GM12878 (cell line): ENCODE measurements at regions not wholly inside any gene's neighbourhood (a gene's known extent, or its start where the extent isn't known, plus 50 kb on each side); places are given as distances from the start of the nearest gene placed in this dataset.

Source experiments
- ATAC-seq: fragments of 200-7000 bp; cut with Tn5 transposase; 3 replicates; pipeline ENCODE4 v1.9.1; 2020; ENCODE audit warnings: mild to moderate bottlenecking, moderate library complexity
- BruUV-seq: library from RNA; stranded (reverse); fragments of 400-500 nt; replicated peaks from 2 replicates; lab custom pipeline; 2021; lab: Mats Ljungman, UMichigan
- CTCF ChIA-PET: fragments of 300-600 bp; sonication (Branson Sonifier 250); formaldehyde crosslinking; extraction: SDS; loops from one replicate; lab custom pipeline; 2021; ENCODE audit warnings: inconsistent platforms; lab: Yijun Ruan, JAX
- POLR2A ChIA-PET: fragments of 350-600 bp; formaldehyde crosslinking; extraction: SDS; loops from one replicate; lab custom pipeline; 2021; ENCODE audit warnings: inconsistent platforms; lab: Charles Lee
- RAD21 ChIA-PET: fragments of 300-600 bp; sonication (Branson Sonifier 250); formaldehyde crosslinking; loops from one replicate; lab custom pipeline; 2023; ENCODE audit warnings: antibody characterized with exemption; ENCODE audit not compliant: unreplicated experiment; lab: Charles Lee
- SMC1A ChIA-PET: fragments of 300-600 bp; sonication (Branson Sonifier 250); formaldehyde crosslinking; loops from one replicate; lab custom pipeline; 2023; ENCODE audit not compliant: unreplicated experiment, uncharacterized antibody; lab: Charles Lee
- DNase-seq: peaks from one replicate; pipeline ENCODE4 v3.0.0-alpha.2; 2011; ENCODE audit warnings: low read depth, low spot score
- FAIRE-seq: peaks from 3 replicates; lab custom pipeline; 2011; peaks lifted over from hg19 to GRCh38; lab: Jason Lieb, UNC
- H2AFZ ChIP-seq: 2 replicates; pipeline ENCODE4 v1.6.0; 2011; ENCODE audit warnings: low read depth, low read length, control low read depth; ENCODE audit not compliant: control insufficient read depth
- H3K27ac ChIP-seq: 2 replicates; pipeline ENCODE4 v1.5.1; 2011; ENCODE audit warnings: control low read depth; ENCODE audit not compliant: control insufficient read depth, insufficient read depth
- H3K27me3 ChIP-seq, 2 experiments: replicated peaks in 1 of 2; 2 replicates each; pipeline versions ENCODE4 v1.6.0 to v1.6.1; 2011; ENCODE audit warnings: low read length in 1 of 2; ENCODE audit not compliant: control insufficient read depth in 2 of 2, insufficient read depth in 2 of 2
- H3K36me3 ChIP-seq, 2 experiments: 2 replicates each; pipeline ENCODE4 v1.5.1; 2011; ENCODE audit warnings: low read length in 1 of 2; ENCODE audit not compliant: control insufficient read depth in 2 of 2, insufficient read depth in 2 of 2
- H3K4me1 ChIP-seq: 2 replicates; pipeline ENCODE4 v1.6.1; 2011; ENCODE audit warnings: mild to moderate bottlenecking, low read length, moderate library complexity, mixed read lengths; ENCODE audit not compliant: control insufficient read depth, insufficient read depth
- H3K4me2 ChIP-seq: 2 replicates; pipeline ENCODE4 v1.6.0; 2011; ENCODE audit warnings: control low read depth; ENCODE audit not compliant: control insufficient read depth, insufficient read depth
- H3K4me3 ChIP-seq: fragments of 200-600 bp; sonication (generic); 2 replicates; pipeline ENCODE4 v1.5.1; 2016
- H3K79me2 ChIP-seq: 2 replicates; pipeline ENCODE4 v1.6.0; 2011; ENCODE audit warnings: low read length; ENCODE audit not compliant: control insufficient read depth, insufficient read depth
- H3K9ac ChIP-seq: 2 replicates; pipeline ENCODE4 v1.8.0; 2011; ENCODE audit warnings: low read length, control low read depth, mixed read lengths; ENCODE audit not compliant: control insufficient read depth, insufficient read depth
- H3K9me3 ChIP-seq: replicated peaks from 3 replicates; pipeline ENCODE4 v1.5.1; 2011; ENCODE audit warnings: mild to moderate bottlenecking, low read length; ENCODE audit not compliant: control insufficient read depth, insufficient read depth
- H4K20me1 ChIP-seq: 2 replicates; pipeline ENCODE4 v1.6.0; 2011; ENCODE audit not compliant: control insufficient read depth, insufficient read depth
- CBX3 ChIP-seq: fragments of 200-600 bp; sonication (generic); IDR thresholded peaks from 2 replicates; pipeline ENCODE4 v1.6.1; 2016; ENCODE audit warnings: low read depth, borderline replicate concordance
- CBX5 ChIP-seq: sonication (generic); IDR thresholded peaks from 2 replicates; pipeline ENCODE4 v1.6.1; 2016; ENCODE audit warnings: low read depth, moderate library complexity, mild to moderate bottlenecking, inconsistent platforms
- E2F8 ChIP-seq: fragments of 450-650 bp; IDR thresholded peaks from 2 replicates; pipeline ENCODE4 v1.6.1; 2018; ENCODE audit warnings: mild to moderate bottlenecking, low read depth, moderate library complexity; ENCODE audit not compliant: partially characterized antibody
- ESRRA ChIP-seq: IDR thresholded peaks from 2 replicates; pipeline ENCODE4 v1.6.1; 2012; ENCODE audit warnings: mild to moderate bottlenecking, low read length, improper control_type of control experiment
- HCFC1 ChIP-seq: fragments of 150-350 bp; IDR thresholded peaks from 2 replicates; pipeline ENCODE4 v1.6.1; 2014; ENCODE audit warnings: low read length
- IRF3 ChIP-seq: fragments of 450-650 bp; IDR thresholded peaks from 2 replicates; pipeline ENCODE4 v1.6.1; 2014; ENCODE audit warnings: mild to moderate bottlenecking
- KAT2A ChIP-seq: conservative IDR thresholded peaks from 2 replicates; pipeline ENCODE4 v1.6.1; 2011; ENCODE audit warnings: low read depth, low read length; ENCODE audit not compliant: control insufficient read depth
- MXI1 ChIP-seq: fragments of 150-350 bp; IDR thresholded peaks from 2 replicates; pipeline ENCODE4 v1.6.1; 2011; ENCODE audit warnings: low read depth, mild to moderate bottlenecking, inconsistent platforms, low read length, improper control_type of control experiment
- NBN ChIP-seq: fragments of 450-650 bp; IDR thresholded peaks from 2 replicates; pipeline ENCODE4 v1.6.1; 2016
- NFIC ChIP-seq: IDR thresholded peaks from 2 replicates; pipeline ENCODE4 v1.6.1; 2012; ENCODE audit warnings: low read depth, mild to moderate bottlenecking, inconsistent platforms, low read length, moderate library complexity
- NR2C1 ChIP-seq: fragments of 450-650 bp; IDR thresholded peaks from 2 replicates; pipeline ENCODE4 v1.6.1; 2017; ENCODE audit warnings: antibody characterized with exemption, mild to moderate bottlenecking, moderate library complexity
- RAD21 ChIP-seq: IDR thresholded peaks from 2 replicates; pipeline ENCODE4 v1.6.1; 2011; ENCODE audit warnings: mild to moderate bottlenecking, low read depth, low read length, moderate library complexity; ENCODE audit not compliant: insufficient read depth
- RBBP5 ChIP-seq: fragments of 200-600 bp; sonication (generic); conservative IDR thresholded peaks from 2 replicates; pipeline ENCODE4 v1.6.1; 2016
- RELA ChIP-seq: fragments of 450-650 bp; IDR thresholded peaks from 2 replicates; pipeline ENCODE4 v1.8.0; 2014; ENCODE audit warnings: borderline replicate concordance; ENCODE audit not compliant: partially characterized antibody
- SREBF1 ChIP-seq: IDR thresholded peaks from 2 replicates; pipeline ENCODE4 v1.6.1; 2012; ENCODE audit warnings: mild to moderate bottlenecking, low read length
- TAF1 ChIP-seq: IDR thresholded peaks from 2 replicates; pipeline ENCODE4 v1.6.1; 2011; ENCODE audit warnings: mild to moderate bottlenecking, low read depth, low read length, borderline replicate concordance
- YBX1 ChIP-seq: fragments of 450-650 bp; IDR thresholded peaks from 2 replicates; pipeline ENCODE4 v1.6.1; 2016; ENCODE audit warnings: antibody characterized with exemption
- ZNF24 ChIP-seq: fragments of 450-650 bp; IDR thresholded peaks from 2 replicates; pipeline ENCODE4 v1.6.1; 2017; ENCODE audit warnings: antibody characterized with exemption, mild to moderate bottlenecking
- ZNF592 ChIP-seq: fragments of 450-650 bp; IDR thresholded peaks from 2 replicates; pipeline ENCODE4 v1.6.1; 2017; ENCODE audit warnings: mild to moderate bottlenecking, moderate library complexity
- WGBS: methylation state at CpG from one replicate; pipeline ENCODE4 v1.1.6; 2016; ENCODE audit warnings: low lambda C conversion rate; ENCODE audit not compliant: insufficient replicate concordance, insufficient coverage; ENCODE audit errors: missing lambda C conversion rate; 5-methylcytosine and 5-hydroxymethylcytosine counted together
- in situ Hi-C: fragments of 300-500 bp; cut with MboI; formaldehyde crosslinking; loops from 9 replicates; pipeline ENCODE4 v1.14.3; 2018; ENCODE audit warnings: mixed read lengths
- intact Hi-C: fragments of 100-400 bp; cut with micrococcal nuclease; formaldehyde crosslinking; loops from one replicate; pipeline ENCODE4 v1.14.2; 2022; ENCODE audit not compliant: unreplicated experiment

DNA sequence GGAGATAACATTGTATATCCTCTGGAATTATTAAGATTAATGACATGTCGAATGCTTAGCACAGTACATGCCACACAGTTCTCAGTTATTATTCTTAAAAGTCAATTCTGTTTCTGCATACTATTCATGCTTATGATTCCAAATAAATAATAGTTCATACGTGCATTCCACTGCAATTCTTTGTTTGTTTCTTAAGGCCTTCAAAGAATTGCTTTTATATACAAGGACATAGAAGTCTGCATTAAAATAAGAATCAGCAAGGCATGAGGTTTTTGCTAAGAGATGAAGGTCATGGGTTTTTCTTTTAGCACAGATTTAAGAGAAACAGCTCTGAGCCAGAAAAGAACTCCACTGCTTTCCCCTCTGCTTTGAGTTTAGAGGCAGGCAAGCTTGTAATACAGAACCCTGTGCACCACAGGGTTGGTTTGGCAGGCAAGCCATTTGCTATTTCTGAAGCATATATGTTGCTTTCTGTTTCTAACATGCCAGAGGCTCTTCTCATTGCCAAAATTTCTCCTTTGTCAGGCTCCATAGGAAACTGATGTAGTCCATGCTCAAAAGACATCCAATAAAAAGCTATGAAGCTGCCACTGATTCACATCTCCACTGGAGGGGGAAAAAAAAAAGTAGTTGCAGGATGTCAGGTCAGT is 420.6 kb upstream of the TYRP1 start:
- DNase-seq (no peak), FAIRE-seq (no peak), ATAC-seq (no peak)
- no peak overlapping the region for H3K27ac ChIP-seq
- RAD21 ChIA-PET, result no interaction called here
- no peaks in the 10 kb centered on the region for H3K9me3 ChIP-seq
- H3K9ac ChIP-seq, result no peak overlapping the region
- SMC1A ChIA-PET, result interaction anchor here (0.6 to 1.1 kb wide), 4 partner anchors 14 to 978 kb away, joined by 3 to 4 read pairs (median 3); no protein-coding TSS in a partner anchor
- no peak overlapping the region for H3K4me3 ChIP-seq
- H2AFZ ChIP-seq, result no peak overlapping the region
- POLR2A ChIA-PET, result no interaction called here
- H3K4me2 ChIP-seq, result no peak overlapping the region
- intact Hi-C loops (no loop called here), in situ Hi-C loops (no loop called here)
- CTCF ChIA-PET, result interaction anchor here (0.6 kb wide), 2 partner anchors 435 to 455 kb away, joined by 3 read pairs; no protein-coding TSS in a partner anchor
- no TSS peak for BruUV-seq
- no peaks in the 10 kb centered on the region for H3K27me3 ChIP-seq
- H4K20me1 ChIP-seq, result no peaks in the 10 kb centered on the region
- no peaks in the 10 kb centered on the region for H3K4me1 ChIP-seq
- H3K36me3 ChIP-seq, result no peaks in the 10 kb centered on the region
- 0% methylated on average over 2 of the region's 2 CpGs for WGBS
- no peaks in the 10 kb centered on the region for H3K79me2 ChIP-seq
- TF ChIP-seq RAD21, result no peak
- no peak for TF ChIP-seq NBN
- TF ChIP-seq SREBF1, result no peak
- TF ChIP-seq ESRRA, result no peak
- no peak for TF ChIP-seq TAF1
- TF ChIP-seq HCFC1, result no peak
- no peak for TF ChIP-seq ZNF592
- TF ChIP-seq MXI1, result no peak
- TF ChIP-seq RELA, result no peak
- TF ChIP-seq E2F8, result no peak
- TF ChIP-seq IRF3, result no peak
- no peak for TF ChIP-seq NR2C1
- no peak for TF ChIP-seq NFIC
- no peak for TF ChIP-seq RBBP5
- no peak for TF ChIP-seq KAT2A
- no peak for TF ChIP-seq ZNF24
- no peak for TF ChIP-seq CBX3
- no peak for TF ChIP-seq CBX5
- TF ChIP-seq YBX1, result no peak
